SIG-M5 treated with dmso at 0.1 percent for 504 hours (cell line): ENCODE measurements at regions not wholly inside any gene's neighbourhood (a gene's known extent, or its start where the extent isn't known, plus 50 kb on each side); places are given as distances from the start of the nearest gene placed in this dataset.
A peak's percentile ranks its signal among the peaks of the same experiment; 100 is the strongest.

Experiments used
- DNase-seq: peaks from one replicate; lab custom pipeline; 2025; ENCODE audit not compliant: unreplicated experiment; lab: John Stamatoyannopoulos, UW

GRCh38 chr2:150601280-150602038, 114.0 kb upstream of the RND3 start:
- DNase-seq, result no peak

- no peak for DNase-seq
Measured at GRCh38 chr2:150599889-150600288, 112.4 kb upstream of the RND3 start.

GRCh38 chr2:150598383-150598782, 110.9 kb upstream of the RND3 start:
- DNase-seq, result no peak

- DNase-seq, result no peak
Measured at GRCh38 chr2:150595803-150596470, 108.5 kb upstream of the RND3 start.

- DNase-seq, result no peak
Measured at GRCh38 chr2:150594299-150594698, 106.8 kb upstream of the RND3 start.

GRCh38 chr2:150591496-150592285, 104.2 kb upstream of the RND3 start:
- DNase-seq, result no peak

GRCh38 chr2:150589681-150590080, 102.2 kb upstream of the RND3 start:
- no peak for DNase-seq

- no peak for DNase-seq
Measured at GRCh38 chr2:150588506-150588870, 101.0 kb upstream of the RND3 start.

GRCh38 chr2:150587547-150588505, 100.4 kb upstream of the RND3 start:
- DNase-seq, result peak; percentile 4

GRCh38 chr2:150586858-150587257, 99.4 kb upstream of the RND3 start:
- peak; percentile 31 for DNase-seq

- no peak for DNase-seq
Measured at GRCh38 chr2:150585221-150585971, 97.9 kb upstream of the RND3 start.

GRCh38 chr2:150584081-150584480, 96.6 kb upstream of the RND3 start:
- DNase-seq, result no peak

GRCh38 chr2:150581717-150582472, 94.4 kb upstream of the RND3 start:
- no peak for DNase-seq

- DNase-seq, result no peak
Measured at GRCh38 chr2:150578481-150578880, 91.0 kb upstream of the RND3 start.

- DNase-seq, result no peak
Measured at GRCh38 chr2:150575861-150576260, 88.4 kb upstream of the RND3 start.

- no peak for DNase-seq
Measured at GRCh38 chr2:150572961-150573395, 85.5 kb upstream of the RND3 start.

GRCh38 chr2:150572194-150572766, 84.8 kb upstream of the RND3 start:
- DNase-seq, result no peak

- no peak for DNase-seq
Measured at GRCh38 chr2:150571121-150571520, 83.7 kb upstream of the RND3 start.

GRCh38 chr2:150570712-150571111, 83.2 kb upstream of the RND3 start:
- DNase-seq, result no peak
